ENCODE measurements at regions not wholly inside any gene's neighbourhood (a gene's known extent, or its start where the extent isn't known, plus 50 kb on each side); places are given as distances from the start of the nearest gene placed in this dataset.

DNA sequence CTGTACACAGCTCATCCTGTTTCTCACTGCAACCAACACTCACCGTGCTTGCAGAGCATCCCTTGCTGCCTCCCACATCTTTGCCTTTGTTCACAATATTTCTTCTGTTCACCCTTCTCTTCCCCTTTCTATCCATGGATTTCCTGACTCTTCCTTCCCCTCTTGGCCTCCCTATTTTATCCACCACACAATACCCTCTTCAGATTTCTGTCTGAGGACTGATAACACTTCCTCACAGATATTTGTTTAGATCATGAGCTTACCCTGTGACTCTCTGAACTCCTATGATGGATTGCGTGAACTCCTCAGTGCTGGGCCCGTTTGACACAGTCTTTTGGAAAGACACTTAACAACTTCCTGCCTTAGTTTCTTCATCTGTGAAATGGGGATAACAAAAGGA lies 62.8 kb upstream of the GPR158 start:
- DNase-seq (ENCODE audit: low spot score), result no peak
- H3K9me3 Mint-ChIP-seq, result no peaks in the 10 kb centered on the region
- no peaks in the 10 kb centered on the region for H4K20me1 ChIP-seq (replicated peaks; ENCODE audit: insufficient read depth)
- ATAC-seq, result no peak
- H3K4me3 Mint-ChIP-seq, result no peak overlapping the region
- no peaks in the 10 kb centered on the region for H3K36me3 ChIP-seq (ENCODE audit: insufficient read depth)
- no peaks in the 10 kb centered on the region for H3K79me2 ChIP-seq (replicated peaks; ENCODE audit: insufficient read depth)
- peaks cover 32% of the 10 kb centered on the region for H3K4me1 ChIP-seq (ENCODE audit: insufficient read depth)
- H3K27ac Mint-ChIP-seq, result no peak overlapping the region
- H3K4me3 ChIP-seq, result no peak overlapping the region
- no peaks in the 10 kb centered on the region for H3F3A ChIP-seq (replicated peaks; ENCODE audit: low read depth)
- peaks cover 1% of the 10 kb centered on the region for H3K27me3 Mint-ChIP-seq (ENCODE audit: insufficient read depth, low read depth, poor library complexity)
- peaks cover 33% of the 10 kb centered on the region for H3K4me1 Mint-ChIP-seq
- H3K4me2 ChIP-seq, result no peak overlapping the region
- no peaks in the 10 kb centered on the region for H3K36me3 Mint-ChIP-seq (ENCODE audit: low read depth)
- no peak overlapping the region for H3K27ac ChIP-seq (ENCODE audit: low read depth)
- H2AFZ ChIP-seq, result no peak overlapping the region
- H3K27me3 ChIP-seq (ENCODE audit: insufficient read depth), result no peaks in the 10 kb centered on the region
- H3K9me2 ChIP-seq (ENCODE audit: insufficient read depth), result no peaks in the 10 kb centered on the region; the same call in 1 of the 2 replicates
- TF ChIP-seq ETS1 (IDR thresholded peaks at IDR 0.05), result no peak
- no peak for TF ChIP-seq EZH2phosphoT487 (IDR thresholded peaks at IDR 0.05; ENCODE audit: unreplicated experiment)
- TF ChIP-seq ZNF462 (CRISPR knock-in tag; IDR thresholded peaks at IDR 0.05), result no peak
- TF ChIP-seq, protein P1, sequence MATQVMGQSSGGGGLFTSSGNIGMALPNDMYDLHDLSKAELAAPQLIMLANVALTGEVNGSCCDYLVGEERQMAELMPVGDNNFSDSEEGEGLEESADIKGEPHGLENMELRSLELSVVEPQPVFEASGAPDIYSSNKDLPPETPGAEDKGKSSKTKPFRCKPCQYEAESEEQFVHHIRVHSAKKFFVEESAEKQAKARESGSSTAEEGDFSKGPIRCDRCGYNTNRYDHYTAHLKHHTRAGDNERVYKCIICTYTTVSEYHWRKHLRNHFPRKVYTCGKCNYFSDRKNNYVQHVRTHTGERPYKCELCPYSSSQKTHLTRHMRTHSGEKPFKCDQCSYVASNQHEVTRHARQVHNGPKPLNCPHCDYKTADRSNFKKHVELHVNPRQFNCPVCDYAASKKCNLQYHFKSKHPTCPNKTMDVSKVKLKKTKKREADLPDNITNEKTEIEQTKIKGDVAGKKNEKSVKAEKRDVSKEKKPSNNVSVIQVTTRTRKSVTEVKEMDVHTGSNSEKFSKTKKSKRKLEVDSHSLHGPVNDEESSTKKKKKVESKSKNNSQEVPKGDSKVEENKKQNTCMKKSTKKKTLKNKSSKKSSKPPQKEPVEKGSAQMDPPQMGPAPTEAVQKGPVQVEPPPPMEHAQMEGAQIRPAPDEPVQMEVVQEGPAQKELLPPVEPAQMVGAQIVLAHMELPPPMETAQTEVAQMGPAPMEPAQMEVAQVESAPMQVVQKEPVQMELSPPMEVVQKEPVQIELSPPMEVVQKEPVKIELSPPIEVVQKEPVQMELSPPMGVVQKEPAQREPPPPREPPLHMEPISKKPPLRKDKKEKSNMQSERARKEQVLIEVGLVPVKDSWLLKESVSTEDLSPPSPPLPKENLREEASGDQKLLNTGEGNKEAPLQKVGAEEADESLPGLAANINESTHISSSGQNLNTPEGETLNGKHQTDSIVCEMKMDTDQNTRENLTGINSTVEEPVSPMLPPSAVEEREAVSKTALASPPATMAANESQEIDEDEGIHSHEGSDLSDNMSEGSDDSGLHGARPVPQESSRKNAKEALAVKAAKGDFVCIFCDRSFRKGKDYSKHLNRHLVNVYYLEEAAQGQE (IDR thresholded peaks at IDR 0.05; ENCODE audit: unreplicated experiment), result no peak
